HUES48 (cell line): ENCODE measurements at regions not wholly inside any gene's neighbourhood (a gene's known extent, or its start where the extent isn't known, plus 50 kb on each side); places are given as distances from the start of the nearest gene placed in this dataset.

ENCODE experiments used
- H3K27ac ChIP-seq: one replicate; pipeline ENCODE4 v1.7.0; 2013; ENCODE audit warnings: low read depth, low read length, inconsistent platforms
- H3K27me3 ChIP-seq: 2 replicates; pipeline ENCODE4 v1.6.1; 2013; ENCODE audit warnings: mild to moderate bottlenecking, low read length; ENCODE audit not compliant: control insufficient read depth, insufficient read depth
- H3K36me3 ChIP-seq: 2 replicates; pipeline ENCODE4 v1.6.1; 2013; ENCODE audit warnings: low read length; ENCODE audit not compliant: control insufficient read depth, insufficient read depth
- H3K4me1 ChIP-seq: 2 replicates; pipeline ENCODE4 v1.6.1; 2013; ENCODE audit warnings: mild to moderate bottlenecking, low read length; ENCODE audit not compliant: control insufficient read depth, insufficient read depth
- H3K4me3 ChIP-seq: 2 replicates; pipeline ENCODE4 v1.5.1; 2013; ENCODE audit warnings: mild to moderate bottlenecking, low read depth, low read length
- H3K9ac ChIP-seq: 2 replicates; pipeline ENCODE4 v1.6.1; 2013; ENCODE audit warnings: mild to moderate bottlenecking, low read depth, low read length, moderate library complexity
- H3K9me3 ChIP-seq: 2 replicates; pipeline ENCODE4 v1.6.1; 2013; ENCODE audit warnings: low read length; ENCODE audit not compliant: control insufficient read depth, insufficient read depth

GRCh38 chr5:40172721-40173120, 507.0 kb upstream of the PTGER4 start:
- no peaks in the 10 kb centered on the region for H3K27me3 ChIP-seq
- no peak overlapping the region for H3K4me3 ChIP-seq
- no peak overlapping the region for H3K27ac ChIP-seq
- H3K9me3 ChIP-seq, result peaks cover 42% of the 10 kb centered on the region
- H3K36me3 ChIP-seq, result no peaks in the 10 kb centered on the region
- H3K9ac ChIP-seq, result no peak overlapping the region
- H3K4me1 ChIP-seq, result no peaks in the 10 kb centered on the region

DNA sequence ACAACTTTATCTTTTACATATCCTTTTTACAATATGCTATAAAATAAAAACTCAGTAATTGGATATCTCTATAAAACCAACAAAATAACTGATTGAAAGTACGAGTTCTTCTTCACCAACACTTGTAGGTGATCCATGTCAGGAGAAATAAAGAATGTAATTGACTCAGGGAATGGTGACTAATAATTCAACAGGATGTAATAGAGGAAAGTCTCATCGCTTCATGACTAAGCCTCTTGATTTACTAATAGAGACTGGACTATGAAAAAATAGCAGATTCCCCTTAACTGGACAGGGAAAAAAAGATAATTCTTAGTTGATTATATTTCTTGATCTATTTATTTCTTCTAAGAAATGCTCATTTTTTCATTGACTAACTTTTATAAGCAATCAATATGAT, 507.7 kb upstream of the PTGER4 start:
- H3K36me3 ChIP-seq, result no peaks in the 10 kb centered on the region
- H3K4me3 ChIP-seq, result no peak overlapping the region
- H3K27me3 ChIP-seq, result no peaks in the 10 kb centered on the region
- no peak overlapping the region for H3K27ac ChIP-seq
- no peaks in the 10 kb centered on the region for H3K4me1 ChIP-seq
- H3K9me3 ChIP-seq, result peaks cover 43% of the 10 kb centered on the region
- no peak overlapping the region for H3K9ac ChIP-seq

- Histone ChIP-seq H3K27me3 (no peaks in the 10 kb centered on the region), H3K4me3 (no peak overlapping the region), H3K4me1 (peaks cover 10% of the 10 kb centered on the region), H3K27ac (no peak overlapping the region), H3K9me3 (peaks cover 16% of the 10 kb centered on the region), H3K9ac (no peak overlapping the region), H3K36me3 (no peaks in the 10 kb centered on the region)
Observed at GRCh38 chr5:40167283-40167682, 512.4 kb upstream of the PTGER4 start.

DNA sequence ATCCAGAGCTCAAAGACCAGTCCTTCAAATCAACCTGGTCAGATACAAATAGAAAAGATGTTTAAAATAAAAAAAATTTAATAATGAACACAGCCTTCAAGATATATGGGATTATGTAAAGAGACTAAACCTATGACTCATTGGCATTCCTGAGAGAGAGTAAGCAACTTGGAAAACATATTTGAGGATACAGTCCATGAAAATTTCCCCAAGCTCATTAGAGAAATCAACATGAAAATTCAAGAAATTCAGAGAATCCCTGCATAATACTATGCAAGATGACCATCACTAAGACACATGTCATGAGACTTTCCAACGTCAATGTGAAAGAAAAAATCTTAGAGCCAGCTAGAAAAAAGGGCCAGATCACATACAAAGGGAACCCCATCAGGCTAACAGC, 512.9 kb upstream of the PTGER4 start:
- Histone ChIP-seq H3K9me3 (peaks cover 16% of the 10 kb centered on the region), H3K4me3 (no peak overlapping the region), H3K4me1 (peaks cover 10% of the 10 kb centered on the region), H3K27me3 (no peaks in the 10 kb centered on the region), H3K9ac (no peak overlapping the region), H3K27ac (no peak overlapping the region), H3K36me3 (no peaks in the 10 kb centered on the region)

DNA sequence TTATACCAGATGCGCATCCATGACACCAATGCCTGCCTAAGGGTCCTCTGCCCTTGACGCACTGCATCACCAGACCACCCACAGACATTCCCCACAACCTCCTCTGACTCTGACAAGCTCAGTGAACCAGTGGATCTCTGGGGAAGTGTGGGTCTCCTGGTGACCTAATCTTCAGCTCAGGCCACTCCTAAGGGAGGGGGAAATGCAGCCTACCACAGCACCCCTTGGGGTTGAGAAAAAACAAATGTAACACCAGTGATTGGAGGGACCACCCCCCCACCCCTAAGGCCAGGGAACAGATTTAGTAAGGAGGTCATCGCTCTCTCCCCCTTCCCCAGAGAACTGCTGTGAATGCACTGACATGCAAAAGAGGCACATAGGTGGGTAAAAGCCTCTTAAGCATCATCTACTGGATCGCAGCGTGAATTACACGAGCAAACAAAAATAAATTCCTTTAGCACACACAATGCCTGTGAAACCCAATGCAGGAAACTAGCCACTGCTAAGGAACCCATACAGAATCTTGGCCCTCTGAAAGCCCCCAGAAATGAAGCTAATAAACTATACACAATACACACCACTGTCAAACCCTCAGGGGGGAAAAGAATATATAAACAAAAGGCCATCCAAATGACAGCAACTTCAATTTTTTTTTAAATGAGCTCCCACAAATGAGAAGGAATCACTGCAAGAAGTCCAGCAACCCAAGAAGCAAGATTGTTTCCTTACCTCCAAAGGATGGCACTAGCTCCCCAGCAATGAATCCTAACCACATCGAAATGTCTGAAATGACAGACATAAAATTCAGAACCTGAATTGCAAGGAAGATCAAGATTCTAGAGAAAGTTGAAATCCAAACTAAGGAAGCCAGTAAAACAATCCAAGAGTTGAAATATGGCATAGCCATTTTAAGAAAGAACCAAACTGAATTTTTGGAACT, 513.7 kb upstream of the PTGER4 start:
- no peak overlapping the region for H3K9ac ChIP-seq
- H3K4me3 ChIP-seq, result no peak overlapping the region
- H3K27me3 ChIP-seq, result no peaks in the 10 kb centered on the region
- H3K27ac ChIP-seq, result no peak overlapping the region
- H3K9me3 ChIP-seq, result peaks cover 16% of the 10 kb centered on the region
- peaks cover 10% of the 10 kb centered on the region for H3K4me1 ChIP-seq
- no peaks in the 10 kb centered on the region for H3K36me3 ChIP-seq

DNA sequence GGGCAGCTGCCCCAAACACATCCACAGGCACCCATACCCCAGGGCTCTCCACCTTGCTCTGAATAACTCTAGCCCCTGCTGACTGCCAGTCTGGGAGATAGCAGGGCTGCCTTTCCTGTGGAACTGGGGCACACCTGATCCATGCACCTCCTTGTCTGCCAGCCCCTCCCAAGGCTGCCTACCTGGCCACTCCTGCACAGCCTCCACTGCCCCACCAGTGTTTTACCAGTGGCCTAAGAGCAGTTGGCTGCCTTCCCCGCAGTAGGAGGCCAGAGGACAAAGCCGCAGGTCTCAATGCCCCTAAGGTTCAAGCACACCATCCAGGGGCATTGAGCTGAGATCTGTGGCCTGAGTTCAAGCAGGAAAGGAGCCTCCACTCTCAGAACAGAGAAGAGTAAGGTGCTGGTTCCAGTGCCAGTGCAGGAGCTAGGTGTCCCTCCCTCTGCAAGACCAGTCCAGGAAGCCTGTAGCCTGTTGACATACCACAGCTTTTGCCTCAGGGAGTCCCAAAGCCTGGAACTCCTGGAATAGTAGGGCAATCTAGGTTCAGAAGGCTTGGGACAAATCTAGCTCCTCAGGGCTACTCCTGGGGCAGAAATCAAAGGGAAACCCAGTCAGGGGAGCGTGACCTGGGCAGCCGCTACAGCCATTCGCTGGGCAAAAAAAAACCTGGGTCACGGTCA, 514.5 kb upstream of the PTGER4 start:
- Histone ChIP-seq H3K4me1 (peaks cover 10% of the 10 kb centered on the region), H3K4me3 (no peak overlapping the region), H3K9me3 (peaks cover 12% of the 10 kb centered on the region), H3K27me3 (no peaks in the 10 kb centered on the region), H3K9ac (no peak overlapping the region), H3K36me3 (no peaks in the 10 kb centered on the region), H3K27ac (no peak overlapping the region)

DNA sequence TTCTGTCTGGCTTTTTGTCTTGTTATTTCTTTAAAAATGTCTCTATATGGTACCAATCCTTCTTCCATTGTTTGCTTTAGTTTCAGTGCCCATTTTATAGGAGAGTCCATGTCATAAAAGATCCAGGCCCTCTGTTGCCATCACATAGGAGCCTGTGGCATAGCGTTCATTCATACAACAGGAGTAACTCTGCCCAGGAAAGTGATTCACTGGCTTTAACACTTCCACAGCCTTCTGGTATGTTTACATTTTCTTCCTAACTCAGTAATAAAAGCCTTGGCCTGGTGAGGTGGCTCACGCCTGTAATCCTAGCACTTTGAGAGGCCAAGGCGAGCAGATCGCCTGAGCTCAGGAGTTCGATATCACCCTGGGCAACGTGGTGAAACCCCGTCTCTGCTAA, 519.3 kb upstream of the PTGER4 start:
- no peak overlapping the region for H3K27ac ChIP-seq
- no peaks in the 10 kb centered on the region for H3K4me1 ChIP-seq
- no peaks in the 10 kb centered on the region for H3K27me3 ChIP-seq
- no peak overlapping the region for H3K4me3 ChIP-seq
- H3K36me3 ChIP-seq, result no peaks in the 10 kb centered on the region
- no peak overlapping the region for H3K9ac ChIP-seq
- H3K9me3 ChIP-seq, result no peaks in the 10 kb centered on the region

DNA sequence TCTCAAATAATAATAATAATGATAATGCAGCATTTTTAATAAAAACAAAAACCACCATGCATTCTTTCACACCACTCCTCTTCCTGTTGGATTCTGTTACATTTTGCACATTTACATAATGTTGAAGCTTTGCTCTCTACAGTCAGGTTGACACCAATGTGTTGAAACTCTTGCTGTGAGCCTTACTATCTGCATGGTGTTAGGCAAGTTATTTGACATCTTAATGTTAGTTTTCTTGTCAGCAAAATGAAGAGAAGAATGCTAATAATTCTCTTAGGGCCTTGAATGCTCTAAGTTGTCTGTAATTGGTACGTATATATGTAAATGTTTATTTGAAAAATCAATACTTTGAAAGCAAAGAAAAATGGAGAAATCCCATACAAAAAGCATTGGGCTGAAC, 525.5 kb upstream of the PTGER4 start:
- no peak overlapping the region for H3K9ac ChIP-seq
- no peak overlapping the region for H3K4me3 ChIP-seq
- H3K9me3 ChIP-seq, result no peaks in the 10 kb centered on the region
- no peaks in the 10 kb centered on the region for H3K27me3 ChIP-seq
- no peaks in the 10 kb centered on the region for H3K4me1 ChIP-seq
- H3K36me3 ChIP-seq, result no peaks in the 10 kb centered on the region
- H3K27ac ChIP-seq, result no peak overlapping the region

GRCh38 chr5:40150896-40151295, 528.8 kb upstream of the PTGER4 start:
- H3K4me1 ChIP-seq, result no peaks in the 10 kb centered on the region
- H3K36me3 ChIP-seq, result no peaks in the 10 kb centered on the region
- H3K4me3 ChIP-seq, result no peak overlapping the region
- H3K27ac ChIP-seq, result no peak overlapping the region
- H3K27me3 ChIP-seq, result no peaks in the 10 kb centered on the region
- no peak overlapping the region for H3K9ac ChIP-seq
- H3K9me3 ChIP-seq, result no peaks in the 10 kb centered on the region

GRCh38 chr5:40141896-40142295, 537.8 kb upstream of the PTGER4 start:
- H3K4me1 ChIP-seq, result peaks cover 29% of the 10 kb centered on the region
- H3K9me3 ChIP-seq, result peaks cover 4% of the 10 kb centered on the region; the same call in 1 of the 2 replicates
- H3K27me3 ChIP-seq, result no peaks in the 10 kb centered on the region
- H3K36me3 ChIP-seq, result no peaks in the 10 kb centered on the region
- no peak overlapping the region for H3K9ac ChIP-seq
- peak overlapping the region; percentile 67 for H3K27ac ChIP-seq
- H3K4me3 ChIP-seq, result peak overlapping the region; percentile 29; the same call in 1 of the 2 replicates

GRCh38 chr5:40141418-40141817, 538.3 kb upstream of the PTGER4 start:
- Histone ChIP-seq H3K27me3 (no peaks in the 10 kb centered on the region), H3K27ac (peak overlapping the region; percentile 26), H3K4me1 (peaks cover 29% of the 10 kb centered on the region), H3K9ac (no peak overlapping the region), H3K36me3 (no peaks in the 10 kb centered on the region), H3K4me3 (peak overlapping the region; percentile 29; the same call in 1 of the 2 replicates), H3K9me3 (peaks cover 4% of the 10 kb centered on the region; the same call in 1 of the 2 replicates)
